Body of pancreas (tissue), 4 donors: ENCODE measurements at regions not wholly inside any gene's neighbourhood (a gene's known extent, or its start where the extent isn't known, plus 50 kb on each side); places are given as distances from the start of the nearest gene placed in this dataset.

Source experiments
- ATAC-seq: fragments of 150-250 bp; one replicate; pipeline ENCODE4 v1.9.1; 2016
- DNase-seq, 4 donors: peaks; one replicate each; pipeline ENCODE4 v3.0.0-alpha.2; 2019
- H3K27ac ChIP-seq, 4 donors: fragments of 200-600 bp; sonication (generic); 1 replicate in 3 of 4; 2 replicates in 1 of 4; pipeline versions ENCODE4 v1.5.1 to v1.6.1; 2016 to 2019; ENCODE audit warnings: mild to moderate bottlenecking in 1 of 4, mixed read lengths in 1 of 4, moderate library complexity in 1 of 4
- H3K27me3 ChIP-seq, 2 donors: fragments of 200-600 bp; sonication (generic); one replicate each; pipeline ENCODE4 v1.6.0; 2016; ENCODE audit warnings: mild to moderate bottlenecking in 1 of 2
- H3K36me3 ChIP-seq, 2 donors: fragments of 200-600 bp; sonication (generic); replicated peaks in 1 of 2; 2 replicates each; pipeline ENCODE4 v1.5.1; 2016; ENCODE audit warnings: low read depth in 2 of 2; ENCODE audit not compliant: insufficient read depth in 1 of 2
- H3K4me1 ChIP-seq: fragments of 200-600 bp; sonication (generic); one replicate; pipeline ENCODE4 v1.6.0; 2016
- H3K4me3 ChIP-seq, 2 donors: fragments of 200-600 bp; sonication (generic); 1 replicate in 1 of 2; 2 replicates in 1 of 2; pipeline ENCODE4 v1.5.1; 2016 to 2019
- H3K9me3 ChIP-seq, 3 donors: fragments of 200-600 bp; sonication (generic); 1 replicate in 2 of 3; 2 replicates in 1 of 3; pipeline ENCODE4 v1.5.1; 2016
- POLR2A ChIP-seq, 3 donors: fragments of 450-650 bp; IDR thresholded peaks; one replicate each; pipeline ENCODE4 v1.6.1; 2016; ENCODE audit warnings: antibody characterized with exemption in 3 of 3, mild to moderate bottlenecking in 2 of 3
- WGBS, 2 donors: methylation state at CpG; one replicate each; pipeline ENCODE4 v1.1.5; 2017; 5-methylcytosine and 5-hydroxymethylcytosine counted together
- intact Hi-C: fragments of 100-400 bp; cut with DNase I; formaldehyde crosslinking; loops from one replicate; pipeline ENCODE4 v1.15.1; 2023
- TF ChIP-seq, protein P1 (sequence below), 7 experiments: fragments of 450-650 bp in 4 of 7; fragments of 200-600 bp in 3 of 7; sonication (generic) in 3 of 7; IDR thresholded peaks; one replicate each; pipeline ENCODE4 v1.5.1; 2016 to 2019; ENCODE audit warnings: antibody characterized with exemption in 7 of 7

DNA sequence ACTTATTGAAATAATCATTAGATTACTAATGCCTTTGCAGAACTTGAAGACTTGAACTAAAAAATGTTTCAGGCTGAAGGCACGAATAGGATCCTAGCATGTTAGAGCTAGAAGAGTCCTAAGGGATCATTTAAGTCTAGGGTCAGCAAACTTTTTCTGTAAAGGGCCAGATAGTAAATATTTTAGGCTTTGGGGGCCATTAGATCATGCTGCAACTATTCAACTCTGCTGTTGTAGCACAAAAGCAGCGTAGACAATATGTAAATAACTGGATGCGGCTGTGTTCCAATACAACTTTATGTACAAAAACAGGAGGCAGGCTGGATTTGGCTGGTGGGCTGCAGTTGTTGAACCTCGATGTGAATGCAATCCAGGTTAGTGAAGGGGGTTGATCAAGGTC is 221.7 kb downstream of the ATP23 start:
- 89 to 93% methylated on average over 4 of the region's 4 CpGs for whole genome bisulfite sequencing, 2 donors
- Histone ChIP-seq H3K4me1 (no peaks in the 10 kb centered on the region), H3K27me3 (no peaks in the 10 kb centered on the region), H3K4me3 (no peak overlapping the region), H3K27ac (no peak overlapping the region), H3K9me3 (no peaks in the 10 kb centered on the region), H3K36me3 (no peaks in the 10 kb centered on the region)
- ATAC-seq (no peak), DNase-seq (no peak)
- no peak for TF ChIP-seq POLR2A (IDR thresholded peaks at IDR 0.05)
- TF ChIP-seq, protein P1, sequence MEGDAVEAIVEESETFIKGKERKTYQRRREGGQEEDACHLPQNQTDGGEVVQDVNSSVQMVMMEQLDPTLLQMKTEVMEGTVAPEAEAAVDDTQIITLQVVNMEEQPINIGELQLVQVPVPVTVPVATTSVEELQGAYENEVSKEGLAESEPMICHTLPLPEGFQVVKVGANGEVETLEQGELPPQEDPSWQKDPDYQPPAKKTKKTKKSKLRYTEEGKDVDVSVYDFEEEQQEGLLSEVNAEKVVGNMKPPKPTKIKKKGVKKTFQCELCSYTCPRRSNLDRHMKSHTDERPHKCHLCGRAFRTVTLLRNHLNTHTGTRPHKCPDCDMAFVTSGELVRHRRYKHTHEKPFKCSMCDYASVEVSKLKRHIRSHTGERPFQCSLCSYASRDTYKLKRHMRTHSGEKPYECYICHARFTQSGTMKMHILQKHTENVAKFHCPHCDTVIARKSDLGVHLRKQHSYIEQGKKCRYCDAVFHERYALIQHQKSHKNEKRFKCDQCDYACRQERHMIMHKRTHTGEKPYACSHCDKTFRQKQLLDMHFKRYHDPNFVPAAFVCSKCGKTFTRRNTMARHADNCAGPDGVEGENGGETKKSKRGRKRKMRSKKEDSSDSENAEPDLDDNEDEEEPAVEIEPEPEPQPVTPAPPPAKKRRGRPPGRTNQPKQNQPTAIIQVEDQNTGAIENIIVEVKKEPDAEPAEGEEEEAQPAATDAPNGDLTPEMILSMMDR (IDR thresholded peaks at IDR 0.05), result no peak
- intact Hi-C loops, result no loop called here

DNA sequence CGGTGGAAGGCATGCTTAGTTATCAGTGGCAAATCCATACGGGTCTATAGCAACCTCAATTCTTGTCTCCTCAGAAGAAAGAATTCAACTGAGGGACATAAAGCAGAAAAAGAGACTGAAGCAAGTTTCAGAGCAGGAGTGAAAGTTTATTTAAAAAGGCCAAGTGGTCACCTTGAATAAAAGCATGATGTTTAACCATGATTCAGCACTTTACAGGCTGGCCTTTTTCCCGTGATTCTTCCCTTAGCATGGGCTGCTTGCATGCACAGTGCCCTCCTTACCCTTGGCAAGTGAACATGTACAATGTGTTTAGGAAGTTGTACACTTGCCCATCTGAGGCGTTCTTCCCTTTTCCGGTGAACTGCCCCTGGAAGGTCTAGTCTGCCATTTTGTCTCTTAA is 225.3 kb downstream of the ATP23 start:
- Histone ChIP-seq H3K4me1 (peaks cover 5% of the 10 kb centered on the region), H3K27me3 (no peaks in the 10 kb centered on the region), H3K4me3 (no peak overlapping the region), H3K9me3 (no peaks in the 10 kb centered on the region), H3K27ac (no peak overlapping the region), H3K36me3 (no peaks in the 10 kb centered on the region)
- no peak for ATAC-seq
- intact Hi-C loops, result no loop called here
- WGBS, 2 donors, result 50 to 66% methylated on average over 5 of the region's 5 CpGs
- no peak for DNase-seq
- TF ChIP-seq POLR2A (IDR thresholded peaks at IDR 0.05), result no peak
- TF ChIP-seq, protein P1 (IDR thresholded peaks at IDR 0.05), result no peak

DNA sequence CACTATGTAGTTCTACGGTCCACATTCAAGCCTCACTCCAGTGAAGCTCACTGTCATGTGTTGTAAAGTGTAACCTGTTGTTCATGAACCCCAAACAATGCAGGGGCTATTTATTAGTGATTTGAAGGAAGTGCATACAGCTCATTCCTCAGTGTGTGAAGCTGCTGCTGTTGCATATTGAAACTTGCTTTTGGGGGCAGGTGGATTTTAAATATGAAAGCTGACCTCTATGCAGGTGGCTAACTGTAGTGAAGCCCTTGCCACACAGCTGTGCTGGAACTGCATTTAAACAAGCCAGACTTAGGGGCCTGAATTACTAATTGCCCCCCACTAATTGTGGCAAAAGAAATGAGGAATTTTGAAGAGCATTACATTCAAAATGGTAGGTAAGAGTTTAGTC is 226.3 kb downstream of the ATP23 start:
- Histone ChIP-seq H3K27ac (no peak overlapping the region), H3K9me3 (no peaks in the 10 kb centered on the region), H3K27me3 (no peaks in the 10 kb centered on the region), H3K36me3 (no peaks in the 10 kb centered on the region), H3K4me3 (no peak overlapping the region), H3K4me1 (peaks cover 11% of the 10 kb centered on the region)
- DNase-seq (no peak), ATAC-seq (no peak)
- TF ChIP-seq POLR2A (IDR thresholded peaks at IDR 0.05), result no peak
- TF ChIP-seq, protein P1 (IDR thresholded peaks at IDR 0.05), result no peak
- 4 to 6% methylated on average over 1 of the region's 1 CpG for WGBS, 2 donors
- intact Hi-C loops, result no loop called here

DNA sequence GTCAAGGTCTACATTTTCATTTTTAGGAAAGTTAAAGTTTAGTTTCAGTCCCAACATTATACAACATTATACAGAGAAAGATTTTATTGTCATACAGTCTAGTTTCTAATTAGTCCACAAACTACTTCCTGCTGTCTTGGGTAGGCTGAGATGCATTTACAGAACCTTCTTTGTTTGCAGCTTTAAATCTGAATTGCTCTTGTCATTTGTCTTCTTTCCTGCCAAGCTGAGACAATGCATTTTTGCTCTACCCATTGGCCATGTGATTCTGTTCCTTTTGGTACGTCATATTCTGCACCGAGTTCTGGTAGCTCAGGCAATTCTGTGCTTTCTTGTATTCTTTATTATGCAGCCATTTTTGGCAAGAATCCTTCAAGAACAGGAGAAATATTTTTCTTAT is 228.5 kb downstream of the ATP23 start:
- intact Hi-C loops, result no loop called here

DNA sequence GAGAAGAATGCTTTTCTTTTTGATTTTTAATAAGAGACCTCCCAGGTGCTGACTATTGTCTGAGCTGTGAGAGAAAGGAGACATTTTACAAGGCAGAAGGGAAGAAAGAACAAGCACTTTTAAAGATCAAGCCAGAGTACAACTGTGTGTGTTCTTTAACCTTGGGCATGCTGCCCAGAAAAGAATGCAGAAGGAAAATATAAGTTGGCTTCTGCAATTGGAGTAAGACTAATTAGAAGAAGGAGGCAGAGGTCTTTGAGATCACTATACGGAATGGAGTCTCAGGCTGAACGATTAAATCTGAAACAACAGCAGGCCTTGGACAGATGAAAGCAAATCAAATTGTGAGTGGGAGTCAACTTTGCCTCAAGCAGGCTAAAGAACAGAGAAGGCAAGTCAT is 230.5 kb downstream of the ATP23 start:
- no peaks in the 10 kb centered on the region for H3K9me3 ChIP-seq
- DNase-seq (peak in 3 of 4 donors; percentile 17 to 50 (median 27)), ATAC-seq (no peak)
- H3K27me3 ChIP-seq, result no peaks in the 10 kb centered on the region
- peak overlapping the region in 2 of 4 donors; percentile 14 to 21 for H3K27ac ChIP-seq
- no peak overlapping the region for H3K4me3 ChIP-seq
- no peaks in the 10 kb centered on the region for H3K36me3 ChIP-seq
- WGBS, 2 donors, result 11 to 21% methylated on average over 2 of the region's 2 CpGs
- TF ChIP-seq POLR2A (IDR thresholded peaks at IDR 0.05), result no peak
- TF ChIP-seq, protein P1 (IDR thresholded peaks at IDR 0.05), result no peak
- intact Hi-C loops, result no loop called here
- H3K4me1 ChIP-seq, result peaks cover 11% of the 10 kb centered on the region

More for the DNA sequence above, 228.5 kb downstream of the ATP23 start:
- H3K36me3 ChIP-seq, result no peaks in the 10 kb centered on the region
- H3K27me3 ChIP-seq, result no peaks in the 10 kb centered on the region
- ATAC-seq, result no peak
- no peaks in the 10 kb centered on the region for H3K9me3 ChIP-seq
- H3K27ac ChIP-seq, result no peak overlapping the region
- WGBS, 2 donors, result 24 to 74% methylated on average over 2 of the region's 2 CpGs
- no peak overlapping the region for H3K4me3 ChIP-seq
- no peak for DNase-seq
- H3K4me1 ChIP-seq, result peaks cover 11% of the 10 kb centered on the region
- no peak for TF ChIP-seq POLR2A (IDR thresholded peaks at IDR 0.05)
- TF ChIP-seq, protein P1 (IDR thresholded peaks at IDR 0.05), result no peak
